ENCODE measurements at regions not wholly inside any gene's neighbourhood (a gene's known extent, or its start where the extent isn't known, plus 50 kb on each side); places are given as distances from the start of the nearest gene placed in this dataset.
A peak's percentile ranks its signal among the peaks of the same experiment; 100 is the strongest.

DNA sequence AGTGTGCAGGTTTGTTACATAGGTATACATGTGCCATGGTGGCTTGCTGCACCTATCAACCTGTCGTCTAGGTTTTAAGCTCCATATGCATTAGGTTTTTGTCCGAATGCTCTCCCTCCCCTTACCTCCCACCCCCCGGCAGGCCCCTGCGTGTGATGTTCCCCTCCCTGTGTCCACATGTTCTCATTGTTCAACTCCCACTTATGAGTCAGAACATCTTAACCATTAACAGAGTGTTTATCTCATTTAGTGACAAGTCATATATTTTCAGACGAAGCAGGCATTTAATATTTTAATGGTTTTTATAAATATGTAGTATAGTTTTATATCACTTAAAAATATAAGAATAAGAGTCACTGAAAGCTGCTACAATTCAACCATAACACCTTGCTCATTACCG is 780.5 kb upstream of the ARGLU1 start:
- TF ChIP-seq PPARA (CRISPR knock-in tag; IDR thresholded peaks at IDR 0.05; ENCODE audit: borderline replicate concordance) (no peak), ARNTL (CRISPR knock-in tag; IDR thresholded peaks at IDR 0.05; ENCODE audit: borderline replicate concordance, low read depth) (no peak), ZFP30 (CRISPR knock-in tag; IDR thresholded peaks at IDR 0.05) (no peak), OSR1 (CRISPR knock-in tag; IDR thresholded peaks at IDR 0.05) (no peak), TCF4 (CRISPR knock-in tag; IDR thresholded peaks at IDR 0.05; ENCODE audit: borderline replicate concordance) (no peak), ZNF565 (CRISPR knock-in tag; conservative IDR thresholded peaks at IDR 0.05; ENCODE audit: low read depth) (no peak), ZNF70 (CRISPR knock-in tag; IDR thresholded peaks at IDR 0.05) (no peak), ESRRG (CRISPR knock-in tag; IDR thresholded peaks at IDR 0.05) (no peak), ZFP3 (CRISPR knock-in tag; IDR thresholded peaks at IDR 0.05) (no peak), ZNF8 (CRISPR knock-in tag; IDR thresholded peaks at IDR 0.05) (no peak), RARB (CRISPR knock-in tag; IDR thresholded peaks at IDR 0.05) (no peak), TSHZ2 (CRISPR knock-in tag; IDR thresholded peaks at IDR 0.05) (no peak), CSDC2 (CRISPR knock-in tag; IDR thresholded peaks at IDR 0.05) (no peak), TOX (CRISPR knock-in tag; IDR thresholded peaks at IDR 0.05; ENCODE audit: borderline replicate concordance) (no peak), BACH2 (CRISPR knock-in tag; IDR thresholded peaks at IDR 0.05; ENCODE audit: borderline replicate concordance) (no peak)
- ATAC-seq, result peak; percentile 42

DNA sequence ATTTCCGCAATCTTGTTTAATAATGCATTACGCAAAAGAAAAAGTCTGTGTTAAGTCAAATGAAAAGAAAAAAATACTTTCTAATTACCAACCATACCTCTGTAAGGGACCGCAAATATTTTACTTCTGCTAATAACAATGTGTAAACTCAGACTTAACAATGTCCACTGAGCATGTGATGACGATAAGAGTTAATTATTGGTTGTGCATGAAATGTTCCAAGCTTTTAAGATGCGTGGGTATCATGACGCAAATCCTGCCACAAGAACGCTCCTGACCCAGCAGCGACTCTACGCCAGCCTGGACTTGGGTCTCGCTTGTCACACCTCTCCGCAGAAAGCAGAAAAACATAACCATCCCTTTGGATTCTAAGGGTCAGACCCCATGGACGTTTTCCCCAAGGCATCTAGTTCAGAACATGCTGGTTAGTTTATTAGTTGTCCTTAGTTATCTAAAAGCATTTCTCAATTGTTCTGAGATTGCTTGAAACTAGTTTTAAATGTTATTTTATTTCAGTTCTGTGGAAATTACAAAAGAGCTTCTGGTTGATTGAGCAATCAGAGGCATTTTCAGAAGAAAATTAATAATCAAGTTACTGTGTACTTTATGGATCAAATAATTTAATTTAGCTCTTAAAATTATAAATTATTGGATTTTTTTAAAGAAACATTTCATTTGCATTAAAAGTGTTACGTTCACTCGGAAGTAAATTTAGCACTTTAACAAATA is 779.9 kb upstream of the ARGLU1 start:
- no peak for ATAC-seq
- TF ChIP-seq ZFP30 (CRISPR knock-in tag; IDR thresholded peaks at IDR 0.05), result no peak
- TF ChIP-seq TSHZ2 (CRISPR knock-in tag; IDR thresholded peaks at IDR 0.05), result no peak
- no peak for TF ChIP-seq GLIS3 (CRISPR knock-in tag; IDR thresholded peaks at IDR 0.05)
- TF ChIP-seq ZNF70 (CRISPR knock-in tag; IDR thresholded peaks at IDR 0.05), result no peak
- no peak for TF ChIP-seq TCF4 (CRISPR knock-in tag; IDR thresholded peaks at IDR 0.05; ENCODE audit: borderline replicate concordance)
- TF ChIP-seq ZNF8 (CRISPR knock-in tag; IDR thresholded peaks at IDR 0.05), result no peak
- no peak for TF ChIP-seq ESRRG (CRISPR knock-in tag; IDR thresholded peaks at IDR 0.05)

- ATAC-seq, result no peak
- TF ChIP-seq RARB (CRISPR knock-in tag; IDR thresholded peaks at IDR 0.05), result no peak
- no peak for TF ChIP-seq ISL1 (CRISPR knock-in tag; IDR thresholded peaks at IDR 0.05)
- TF ChIP-seq, protein P1, sequence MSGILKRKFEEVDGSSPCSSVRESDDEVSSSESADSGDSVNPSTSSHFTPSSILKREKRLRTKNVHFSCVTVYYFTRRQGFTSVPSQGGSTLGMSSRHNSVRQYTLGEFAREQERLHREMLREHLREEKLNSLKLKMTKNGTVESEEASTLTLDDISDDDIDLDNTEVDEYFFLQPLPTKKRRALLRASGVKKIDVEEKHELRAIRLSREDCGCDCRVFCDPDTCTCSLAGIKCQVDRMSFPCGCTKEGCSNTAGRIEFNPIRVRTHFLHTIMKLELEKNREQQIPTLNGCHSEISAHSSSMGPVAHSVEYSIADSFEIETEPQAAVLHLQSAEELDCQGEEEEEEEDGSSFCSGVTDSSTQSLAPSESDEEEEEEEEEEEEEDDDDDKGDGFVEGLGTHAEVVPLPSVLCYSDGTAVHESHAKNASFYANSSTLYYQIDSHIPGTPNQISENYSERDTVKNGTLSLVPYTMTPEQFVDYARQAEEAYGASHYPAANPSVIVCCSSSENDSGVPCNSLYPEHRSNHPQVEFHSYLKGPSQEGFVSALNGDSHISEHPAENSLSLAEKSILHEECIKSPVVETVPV (CRISPR knock-in tag; IDR thresholded peaks at IDR 0.05), result no peak
- no peak for TF ChIP-seq SNAI2 (CRISPR knock-in tag; IDR thresholded peaks at IDR 0.05)
- TF ChIP-seq TSHZ2 (CRISPR knock-in tag; IDR thresholded peaks at IDR 0.05), result no peak
- no peak for TF ChIP-seq CSDC2 (CRISPR knock-in tag; IDR thresholded peaks at IDR 0.05)
- TF ChIP-seq PPARA (CRISPR knock-in tag; IDR thresholded peaks at IDR 0.05; ENCODE audit: borderline replicate concordance), result no peak
- no peak for TF ChIP-seq ZNF8 (CRISPR knock-in tag; IDR thresholded peaks at IDR 0.05)
- no peak for TF ChIP-seq ZNF565 (CRISPR knock-in tag; conservative IDR thresholded peaks at IDR 0.05; ENCODE audit: low read depth)
- no peak for TF ChIP-seq ARNTL (CRISPR knock-in tag; IDR thresholded peaks at IDR 0.05; ENCODE audit: borderline replicate concordance, low read depth)
These were observed 774.8 kb upstream of the ARGLU1 start for GRCh38 chr13:107342747-107343146.
